GM06990 (cell line): ENCODE measurements at regions not wholly inside any gene's neighbourhood (a gene's known extent, or its start where the extent isn't known, plus 50 kb on each side); places are given as distances from the start of the nearest gene placed in this dataset.
"Not testable (repeated sequence)": the region's sequence is repeated elsewhere in the genome, so short reads cannot be mapped to it uniquely, and the experiment has no call there.

Experiments used
- DNase-seq: peaks from one replicate; pipeline ENCODE4 v3.0.0-alpha.2; 2011; ENCODE audit not compliant: insufficient read length; ENCODE audit errors: extremely low read depth
- H3K27me3 ChIP-seq: replicated peaks from 2 replicates; pipeline ENCODE4 v1.6.0; 2011; ENCODE audit warnings: low read length; ENCODE audit not compliant: control insufficient read depth, insufficient read depth
- H3K36me3 ChIP-seq: 2 replicates; pipeline ENCODE4 v1.5.1; 2011; ENCODE audit warnings: low read length; ENCODE audit not compliant: control insufficient read depth, insufficient read depth
- H3K4me3 ChIP-seq: replicated peaks from 2 replicates; pipeline ENCODE4 v1.5.1; 2011; ENCODE audit warnings: low read depth, mild to moderate bottlenecking, control low read depth, low read length
- CTCF ChIP-seq: IDR thresholded peaks from 2 replicates; pipeline ENCODE4 v1.5.1; 2011; ENCODE audit warnings: low read length, control low read depth, mild to moderate bottlenecking, inconsistent platforms; ENCODE audit not compliant: insufficient read depth, poor library complexity, severe bottlenecking

- no peaks in the 10 kb centered on the region for H3K36me3 ChIP-seq
- DNase-seq = no peak
- no peak for TF ChIP-seq CTCF
Observed at GRCh38 chr3:194262176-194262924, 88.8 kb downstream of the CPN2 start.

GRCh38 chr3:194262925-194263305 is 88.2 kb downstream of the CPN2 start:
- Histone ChIP-seq H3K36me3 (no peaks in the 10 kb centered on the region), H3K27me3 (no peaks in the 10 kb centered on the region; the same call in 1 of the 2 replicates), H3K4me3 (no peak overlapping the region)
- no peak for DNase-seq
- TF ChIP-seq CTCF = no peak

More at GRCh38 chr3:194262176-194262924, 88.8 kb downstream of the CPN2 start:
- Histone ChIP-seq H3K27me3 (no peaks in the 10 kb centered on the region; the same call in 1 of the 2 replicates), H3K4me3 (no peak overlapping the region)

- H3K4me3 ChIP-seq, H3K27me3 ChIP-seq, DNase-seq, H3K36me3 ChIP-seq: not testable (repeated sequence)
Observed at GRCh38 chr3:194264631-194265504, 86.3 kb downstream of the CPN2 start.

- no peak for DNase-seq
- TF ChIP-seq CTCF = no peak
- H3K27me3 ChIP-seq = no peaks in the 10 kb centered on the region; the same call in 1 of the 2 replicates
Observed at GRCh38 chr3:194265505-194265892, 85.6 kb downstream of the CPN2 start.

GRCh38 chr3:194265996-194266964 is 84.8 kb downstream of the CPN2 start:
- H3K4me3 ChIP-seq = no peak overlapping the region
- no peaks in the 10 kb centered on the region; the same call in 1 of the 2 replicates for H3K27me3 ChIP-seq
- no peak for DNase-seq
- H3K36me3 ChIP-seq = no peaks in the 10 kb centered on the region
- no peak for TF ChIP-seq CTCF

More at GRCh38 chr3:194265505-194265892, 85.6 kb downstream of the CPN2 start:
- H3K36me3 ChIP-seq = no peaks in the 10 kb centered on the region
- no peak overlapping the region for H3K4me3 ChIP-seq
